Kidney (tissue), 13 donors: ENCODE measurements at regions not wholly inside any gene's neighbourhood (a gene's known extent, or its start where the extent isn't known, plus 50 kb on each side); places are given as distances from the start of the nearest gene placed in this dataset.

ENCODE experiments used
- DNase-seq, 5 donors: peaks; one replicate each; pipeline ENCODE4 v3.0.0-alpha.2; 2013 to 2020
- FAIRE-seq: peaks from 2 replicates; lab custom pipeline; 2012; peaks lifted over from hg19 to GRCh38; lab: Jason Lieb, UNC
- H3K27ac ChIP-seq, 2 donors: one replicate each; pipeline ENCODE4 v1.7.0; 2013; ENCODE audit warnings: low read depth in 2 of 2, low read length in 2 of 2, inconsistent platforms in 1 of 2
- H3K27me3 ChIP-seq: one replicate; pipeline ENCODE4 v1.7.1; 2013; ENCODE audit warnings: low read length, inconsistent platforms; ENCODE audit not compliant: control insufficient read depth, insufficient read depth
- H3K36me3 ChIP-seq, 3 donors: one replicate each; pipeline versions ENCODE4 v1.7.0 to v1.7.1; 2013; ENCODE audit warnings: low read length in 3 of 3, control low read depth in 1 of 3, inconsistent platforms in 1 of 3; ENCODE audit not compliant: insufficient read depth in 3 of 3, control insufficient read depth in 2 of 3
- H3K4me1 ChIP-seq, 3 donors: one replicate each; pipeline versions ENCODE4 v1.7.0 to v1.7.1; 2013; ENCODE audit warnings: low read length in 3 of 3, inconsistent platforms in 1 of 3, low read depth in 1 of 3; ENCODE audit not compliant: control insufficient read depth in 2 of 3, insufficient read depth in 2 of 3
- H3K4me3 ChIP-seq, 3 donors: one replicate each; pipeline versions ENCODE4 v1.7.0 to v1.8.1; 2013; ENCODE audit warnings: low read length in 3 of 3, control low read depth in 1 of 3, inconsistent platforms in 1 of 3
- H3K9ac ChIP-seq, 3 donors: one replicate each; pipeline versions ENCODE4 v1.7.0 to v1.7.1; 2013; ENCODE audit warnings: low read length in 3 of 3, control low read depth in 1 of 3, inconsistent platforms in 1 of 3
- H3K9me3 ChIP-seq, 3 donors: one replicate each; pipeline versions ENCODE4 v1.7.0 to v1.7.1; 2013; ENCODE audit warnings: low read length in 3 of 3, control low read depth in 1 of 3, inconsistent platforms in 1 of 3; ENCODE audit not compliant: control insufficient read depth in 2 of 3, insufficient read depth in 1 of 3
- intact Hi-C: fragments of 100-400 bp; cut with DNase I; formaldehyde crosslinking; loops from one replicate; pipeline ENCODE4 v1.11.1; 2022
- TF ChIP-seq, protein P1 (sequence below): IDR thresholded peaks from 3 replicates; pipeline ENCODE4 v1.5.1; 2012; ENCODE audit warnings: mild to moderate bottlenecking, moderate library complexity, borderline replicate concordance; ENCODE audit not compliant: insufficient read depth; ENCODE audit errors: extremely low read depth
- donor health status: control.
- donor health status: control.
- donor health status: control.
- donor health status: control.
- donor health status: control.
- donor health status: DM: yes; HTN: yes; CAD: no.
- donor health status: Normal renal cell carcinoma (clear cell type).

DNA sequence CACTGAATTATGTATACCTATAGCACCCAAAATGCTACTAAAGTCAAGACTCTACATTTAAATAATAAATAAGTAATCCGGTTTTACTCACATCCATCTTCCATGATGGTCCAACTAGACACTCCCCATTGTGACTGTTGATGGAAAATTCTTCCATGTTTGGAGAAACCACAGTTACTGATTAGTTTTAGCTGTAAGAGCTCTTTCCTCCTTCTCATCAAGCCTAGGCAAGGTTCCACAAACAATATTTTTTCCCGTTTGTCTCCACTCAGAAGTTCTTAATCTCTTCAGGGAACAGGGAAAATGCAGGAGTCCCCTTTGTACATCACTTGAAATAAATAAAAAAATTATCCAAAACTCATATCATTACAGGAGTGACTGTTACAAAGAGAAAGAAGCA is 70.7 kb upstream of the EDNRB start:
- no peak overlapping the region for H3K9ac ChIP-seq
- H3K9me3 ChIP-seq = no peaks in the 10 kb centered on the region
- H3K36me3 ChIP-seq = no peaks in the 10 kb centered on the region
- H3K4me3 ChIP-seq = no peak overlapping the region
- DNase-seq (no peak), FAIRE-seq (no peak)
- H3K27ac ChIP-seq = no peak overlapping the region
- no peaks in the 10 kb centered on the region for H3K4me1 ChIP-seq
- intact Hi-C loops = no loop called here
- TF ChIP-seq, protein P1, sequence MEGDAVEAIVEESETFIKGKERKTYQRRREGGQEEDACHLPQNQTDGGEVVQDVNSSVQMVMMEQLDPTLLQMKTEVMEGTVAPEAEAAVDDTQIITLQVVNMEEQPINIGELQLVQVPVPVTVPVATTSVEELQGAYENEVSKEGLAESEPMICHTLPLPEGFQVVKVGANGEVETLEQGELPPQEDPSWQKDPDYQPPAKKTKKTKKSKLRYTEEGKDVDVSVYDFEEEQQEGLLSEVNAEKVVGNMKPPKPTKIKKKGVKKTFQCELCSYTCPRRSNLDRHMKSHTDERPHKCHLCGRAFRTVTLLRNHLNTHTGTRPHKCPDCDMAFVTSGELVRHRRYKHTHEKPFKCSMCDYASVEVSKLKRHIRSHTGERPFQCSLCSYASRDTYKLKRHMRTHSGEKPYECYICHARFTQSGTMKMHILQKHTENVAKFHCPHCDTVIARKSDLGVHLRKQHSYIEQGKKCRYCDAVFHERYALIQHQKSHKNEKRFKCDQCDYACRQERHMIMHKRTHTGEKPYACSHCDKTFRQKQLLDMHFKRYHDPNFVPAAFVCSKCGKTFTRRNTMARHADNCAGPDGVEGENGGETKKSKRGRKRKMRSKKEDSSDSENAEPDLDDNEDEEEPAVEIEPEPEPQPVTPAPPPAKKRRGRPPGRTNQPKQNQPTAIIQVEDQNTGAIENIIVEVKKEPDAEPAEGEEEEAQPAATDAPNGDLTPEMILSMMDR = no peak
- no peaks in the 10 kb centered on the region for H3K27me3 ChIP-seq

DNA sequence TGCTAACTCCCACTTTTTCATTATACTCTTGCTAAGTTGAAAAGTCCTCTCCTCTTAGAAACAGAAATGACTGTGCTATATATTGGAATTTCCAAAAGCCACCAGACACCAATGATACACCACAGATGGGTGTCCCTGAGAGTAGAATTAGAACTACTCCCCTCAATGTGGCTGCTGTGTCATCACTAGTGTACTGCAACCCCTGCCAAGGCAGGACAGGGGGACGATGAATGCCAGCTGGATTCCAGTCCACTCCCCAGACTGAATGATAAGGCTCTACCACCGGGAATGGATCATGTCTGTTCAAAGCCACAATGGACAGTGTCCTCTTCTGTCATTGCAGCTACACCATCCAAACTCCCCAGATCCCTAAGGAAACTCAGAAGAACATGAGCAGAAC is 69.7 kb upstream of the EDNRB start:
- intact Hi-C loops = no loop called here
- no peak overlapping the region for H3K4me3 ChIP-seq
- DNase-seq = no peak
- H3K27ac ChIP-seq = no peak overlapping the region
- no peaks in the 10 kb centered on the region for H3K9me3 ChIP-seq
- no peak overlapping the region for H3K9ac ChIP-seq
- H3K27me3 ChIP-seq = no peaks in the 10 kb centered on the region
- no peaks in the 10 kb centered on the region for H3K36me3 ChIP-seq
- no peaks in the 10 kb centered on the region for H3K4me1 ChIP-seq
- TF ChIP-seq, protein P1 = no peak
- FAIRE-seq = no peak

DNA sequence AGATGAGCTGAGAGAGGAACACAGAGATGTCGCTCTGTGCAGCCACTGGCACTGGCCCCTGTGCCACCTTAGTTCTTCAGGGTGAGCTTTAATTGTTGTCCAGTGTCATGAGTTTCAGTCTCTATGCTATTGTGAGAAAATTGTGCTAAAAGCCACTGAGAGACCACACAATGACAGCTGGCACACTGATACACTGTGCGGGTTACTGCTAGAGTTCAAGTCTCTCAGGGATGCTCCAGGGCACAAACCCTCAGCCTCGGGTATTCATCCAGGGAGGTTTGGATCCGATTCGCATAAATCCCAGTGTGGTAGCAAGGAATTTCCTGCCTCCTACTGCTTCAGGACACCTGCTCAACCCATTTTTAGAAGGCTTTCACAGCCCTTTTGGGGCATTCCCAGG is 68.1 kb upstream of the EDNRB start:
- H3K27ac ChIP-seq = peak overlapping the region in 1 of 2 donors; percentile 14
- FAIRE-seq (no peak), DNase-seq (no peak)
- H3K36me3 ChIP-seq = no peaks in the 10 kb centered on the region
- TF ChIP-seq, protein P1 = no peak
- no peaks in the 10 kb centered on the region for H3K27me3 ChIP-seq
- no peak overlapping the region for H3K4me3 ChIP-seq
- no peaks in the 10 kb centered on the region for H3K4me1 ChIP-seq
- intact Hi-C loops = no loop called here
- no peaks in the 10 kb centered on the region for H3K9me3 ChIP-seq
- H3K9ac ChIP-seq = no peak overlapping the region

DNA sequence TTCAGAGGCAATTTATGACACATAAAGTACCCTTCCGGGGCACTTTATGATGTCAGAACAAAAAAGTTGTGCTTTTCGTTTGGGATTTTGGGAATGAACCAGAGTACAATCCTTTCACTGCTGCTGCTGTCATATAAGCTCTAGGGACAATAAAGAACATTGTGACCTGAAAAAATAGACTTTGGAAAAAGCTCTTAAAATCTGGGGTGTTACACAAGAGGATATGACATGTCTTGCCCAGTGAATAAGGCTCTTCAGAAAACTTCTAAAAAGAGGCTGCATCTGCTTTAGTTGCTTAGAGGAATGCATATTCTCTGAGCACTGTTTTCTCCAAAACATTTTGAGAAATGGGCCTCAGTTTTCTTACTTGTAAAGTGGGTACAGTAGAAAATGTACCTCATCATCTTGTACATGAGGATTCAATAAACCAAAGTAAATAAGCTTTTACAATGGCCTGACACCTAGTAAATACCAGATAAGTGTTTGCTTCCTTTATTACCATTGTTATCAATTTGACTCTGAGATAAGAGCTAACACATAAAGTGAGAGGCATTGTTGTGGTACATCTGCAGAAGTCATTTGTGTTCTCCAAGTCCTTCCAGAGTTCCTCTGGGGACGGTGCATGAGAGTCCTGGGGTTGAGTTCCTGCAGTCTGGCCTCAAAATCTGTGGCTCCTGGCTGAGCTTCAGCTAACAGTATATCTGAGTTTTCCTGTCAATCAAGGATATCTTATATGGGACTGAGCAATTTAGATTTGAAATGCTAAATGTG is 67.4 kb upstream of the EDNRB start:
- Histone ChIP-seq H3K9ac (no peak overlapping the region), H3K4me1 (no peaks in the 10 kb centered on the region), H3K27me3 (no peaks in the 10 kb centered on the region), H3K9me3 (no peaks in the 10 kb centered on the region), H3K36me3 (no peaks in the 10 kb centered on the region), H3K27ac (peak overlapping the region in 1 of 2 donors; percentile 14), H3K4me3 (no peak overlapping the region)
- DNase-seq = no peak
- TF ChIP-seq, protein P1 = no peak
- no peak for FAIRE-seq
- intact Hi-C loops = no loop called here
